Fibroblast of lung (primary cell): ENCODE measurements at regions not wholly inside any gene's neighbourhood (a gene's known extent, or its start where the extent isn't known, plus 50 kb on each side); places are given as distances from the start of the nearest gene placed in this dataset.

Experiments used
- CTCF ChIP-seq, 2 donors: IDR thresholded peaks in 1 of 2; conservative IDR thresholded peaks in 1 of 2; 1 replicate in 1 of 2; 2 replicates in 1 of 2; pipeline ENCODE4 v1.5.1; 2011 to 2012; ENCODE audit warnings: low read length in 2 of 2, control low read depth in 1 of 2, inconsistent platforms in 1 of 2, low read depth in 1 of 2, mild to moderate bottlenecking in 1 of 2
- EZH2 ChIP-seq: IDR thresholded peaks from 2 replicates; pipeline ENCODE4 v1.5.1; 2012; ENCODE audit warnings: low read length, control low read depth, mild to moderate bottlenecking; ENCODE audit errors: missing control alignments

- TF ChIP-seq CTCF (conservative IDR thresholded peaks at IDR 0.05 in 1 of 2, IDR thresholded peaks at IDR 0.05 in 1 of 2; ENCODE audit: low read depth in 1 of 2, low read length in 2 of 2): no peak
- TF ChIP-seq EZH2: no peak
These were observed 57.5 kb upstream of the EYA4 start for GRCh38 chr6:133183691-133184090.
